HCT116 (cell line): ENCODE measurements at regions not wholly inside any gene's neighbourhood (a gene's known extent, or its start where the extent isn't known, plus 50 kb on each side); places are given as distances from the start of the nearest gene placed in this dataset.
A peak's percentile ranks its signal among the peaks of the same experiment; 100 is the strongest.

ENCODE experiments used
- ATAC-seq: fragments of 200-7000 bp; cut with Tn5 transposase; 2 replicates; pipeline ENCODE4 v1.9.1; 2020; ENCODE audit warnings: mild to moderate bottlenecking, moderate library complexity
- BruUV-seq: library from RNA; stranded (reverse); fragments of 400-500 nt; replicated peaks from 2 replicates; lab custom pipeline; 2021; lab: Mats Ljungman, UMichigan
- CTCF ChIA-PET: fragments of 300-600 bp; sonication (Branson Sonifier 250); formaldehyde crosslinking; loops from one replicate; lab custom pipeline; 2021; ENCODE audit warnings: antibody characterized with exemption; lab: Charles Lee
- POLR2A ChIA-PET: fragments of 300-600, 350-600 bp; sonication (Branson Sonifier 250); formaldehyde crosslinking; loops from one replicate; lab custom pipeline; 2021; ENCODE audit warnings: antibody characterized with exemption; lab: Charles Lee
- RAD21 ChIA-PET, 2 experiments: fragments of 300-600 bp; sonication (Branson Sonifier 250); formaldehyde crosslinking; loops; one replicate each; lab custom pipeline; 2023; ENCODE audit warnings: low total read pairs in 2 of 2; ENCODE audit not compliant: uncharacterized antibody in 2 of 2, unreplicated experiment in 2 of 2, low non-redundant PET in 1 of 2; lab: Charles Lee
- DNase-seq: peaks from one replicate; pipeline ENCODE4 v3.0.0-alpha.2; 2010; ENCODE audit warnings: low read depth, low spot score
- H2AFZ ChIP-seq: fragments of 200-600 bp; shearing (Covaris generic), sonication (generic); 2 replicates; pipeline ENCODE4 v1.6.1; 2017; ENCODE audit warnings: low read depth, mixed run types, mixed read lengths, antibody characterized with exemption, low read length; ENCODE audit not compliant: poor library complexity, severe bottlenecking
- H3K27ac ChIP-seq: 2 replicates; pipeline ENCODE4 v1.5.1; 2012; ENCODE audit warnings: low read depth, low read length
- H3K27me3 ChIP-seq: fragments of 200-600 bp; sonication (generic); 2 replicates; pipeline ENCODE4 v1.6.1; 2016; ENCODE audit warnings: mixed run types, low read length, mixed read lengths; ENCODE audit not compliant: insufficient read depth
- H3K36me3 ChIP-seq, 2 experiments: fragments of 200-500 bp in 1 of 2; fragments of 200-600 bp in 1 of 2; sonication (Bioruptor generic) in 1 of 2; sonication (generic) in 1 of 2; 2 replicates each; pipeline versions ENCODE4 v1.5.1 to v1.6.1; 2014 to 2016; ENCODE audit warnings: low read length in 2 of 2, inconsistent platforms in 1 of 2, mixed read lengths in 1 of 2, mixed run types in 1 of 2; ENCODE audit not compliant: insufficient read depth in 2 of 2, control insufficient read depth in 1 of 2
- H3K4me1 ChIP-seq, 2 experiments: fragments of 200-600 bp in 1 of 2; sonication (generic) in 1 of 2; 2 replicates each; pipeline versions ENCODE4 v1.5.1 to v1.6.1; 2012 to 2017; ENCODE audit warnings: low read length in 2 of 2, inconsistent platforms in 1 of 2, mild to moderate bottlenecking in 1 of 2, mixed read lengths in 1 of 2, mixed run types in 1 of 2, moderate library complexity in 1 of 2; ENCODE audit not compliant: insufficient read depth in 2 of 2, control insufficient read depth in 1 of 2
- H3K4me2 ChIP-seq: fragments of 200-600 bp; sonication (generic); 2 replicates; pipeline ENCODE4 v1.6.1; 2017; ENCODE audit warnings: mixed run types, low read length, mixed read lengths
- H3K4me3 ChIP-seq, 2 experiments: fragments of 200-600 bp in 1 of 2; sonication (generic) in 1 of 2; replicated peaks in 1 of 2; 2 replicates each; pipeline ENCODE4 v1.5.1; 2011 to 2016; ENCODE audit warnings: low read length in 2 of 2, control low read depth in 1 of 2, low read depth in 1 of 2, mild to moderate bottlenecking in 1 of 2, mixed read lengths in 1 of 2, mixed run types in 1 of 2
- H3K79me2 ChIP-seq: fragments of 200-600 bp; sonication (generic); 2 replicates; pipeline ENCODE4 v1.6.1; 2017; ENCODE audit warnings: mild to moderate bottlenecking, mixed run types, low read length, moderate library complexity, mixed read lengths; ENCODE audit not compliant: insufficient read depth
- H3K9ac ChIP-seq: fragments of 200-600 bp; sonication (generic); 2 replicates; pipeline ENCODE4 v1.6.1; 2016; ENCODE audit warnings: low read length, mixed read lengths
- H3K9me2 ChIP-seq: fragments of 200-600 bp; sonication (generic), shearing (Covaris generic); 2 replicates; pipeline ENCODE4 v1.6.1; 2017; ENCODE audit warnings: mixed run types, mild to moderate bottlenecking, moderate library complexity; ENCODE audit not compliant: insufficient read depth
- H3K9me3 ChIP-seq, 2 experiments: fragments of 200-500 bp in 1 of 2; fragments of 200-600 bp in 1 of 2; sonication (Bioruptor generic) in 1 of 2; sonication (generic) in 1 of 2; 2 replicates each; pipeline ENCODE4 v1.6.1; 2014 to 2017; ENCODE audit warnings: low read length in 2 of 2, mixed read lengths in 2 of 2, inconsistent platforms in 1 of 2, low read depth in 1 of 2, mild to moderate bottlenecking in 1 of 2, mixed run types in 1 of 2, moderate library complexity in 1 of 2; ENCODE audit not compliant: control insufficient read depth in 1 of 2, insufficient read depth in 1 of 2
- H4K20me1 ChIP-seq: fragments of 200-600 bp; sonication (generic), shearing (Covaris generic); 2 replicates; pipeline ENCODE4 v1.6.1; 2017; ENCODE audit warnings: mixed run types, mild to moderate bottlenecking, moderate library complexity; ENCODE audit not compliant: insufficient read depth
- CBX3 ChIP-seq: IDR thresholded peaks from 2 replicates; pipeline ENCODE4 v1.6.1; 2012; ENCODE audit warnings: low read depth
- CEBPB ChIP-seq: IDR thresholded peaks from 2 replicates; pipeline ENCODE4 v1.6.1; 2012; ENCODE audit warnings: low read depth
- EGR1 ChIP-seq: IDR thresholded peaks from 2 replicates; pipeline ENCODE4 v1.6.1; 2012; ENCODE audit warnings: low read depth
- ELF1 ChIP-seq: IDR thresholded peaks from 2 replicates; pipeline ENCODE4 v1.6.1; 2012; ENCODE audit warnings: low read depth, borderline replicate concordance
- EZH2 ChIP-seq: fragments of 200-600 bp; sonication (generic); IDR thresholded peaks from 2 replicates; pipeline ENCODE4 v1.6.1; 2017; ENCODE audit warnings: antibody characterized with exemption, mixed run types
- EZH2phosphoT487 ChIP-seq: fragments of 200-600 bp; IDR thresholded peaks from 2 replicates; pipeline ENCODE4 v1.6.1; 2018; ENCODE audit warnings: antibody characterized with exemption, borderline replicate concordance
- FOSL1 ChIP-seq: IDR thresholded peaks from 2 replicates; pipeline ENCODE4 v1.6.1; 2012; ENCODE audit warnings: low read depth
- POLR2A ChIP-seq: IDR thresholded peaks from 2 replicates; pipeline ENCODE4 v1.7.0; 2011; ENCODE audit warnings: borderline replicate concordance; ENCODE audit not compliant: insufficient read depth, insufficient read length; ENCODE audit errors: extremely low read depth
- RAD21 ChIP-seq: IDR thresholded peaks from 2 replicates; pipeline ENCODE4 v1.6.1; 2012; ENCODE audit warnings: low read depth, mild to moderate bottlenecking
- SIN3A ChIP-seq: IDR thresholded peaks from 2 replicates; pipeline ENCODE4 v1.6.1; 2012; ENCODE audit warnings: low read depth
- SP1 ChIP-seq: IDR thresholded peaks from 2 replicates; pipeline ENCODE4 v1.6.1; 2012; ENCODE audit warnings: low read depth
- SRF ChIP-seq: IDR thresholded peaks from 2 replicates; pipeline ENCODE4 v1.6.1; 2012; ENCODE audit warnings: low read depth
- TCF7L2 ChIP-seq: IDR thresholded peaks from 2 replicates; pipeline ENCODE4 v1.7.0; 2011; ENCODE audit warnings: borderline replicate concordance, inconsistent platforms; ENCODE audit not compliant: insufficient read depth, insufficient read length; ENCODE audit errors: extremely low read depth
- YY1 ChIP-seq: IDR thresholded peaks from 2 replicates; pipeline ENCODE4 v1.6.1; 2011; ENCODE audit warnings: low read length, low read depth, moderate library complexity, mild to moderate bottlenecking; ENCODE audit not compliant: insufficient replicate concordance; ENCODE audit errors: extremely low read depth
- ZFX ChIP-seq: fragments of 450-650 bp; IDR thresholded peaks from 2 replicates; pipeline ENCODE4 v1.6.1; 2017
- ZNF274 ChIP-seq: fragments of 200-500 bp; sonication (Bioruptor generic); IDR thresholded peaks from 2 replicates; pipeline ENCODE4 v1.6.1; 2014; ENCODE audit warnings: mild to moderate bottlenecking, low read depth, low read length, inconsistent platforms
- intact Hi-C: fragments of 100-400 bp; cut with micrococcal nuclease; formaldehyde crosslinking; loops from 2 replicates; pipeline ENCODE4 v1.10.0; 2022
- TF ChIP-seq, protein P1 (sequence below), 3 experiments: fragments of 200-600 bp in 1 of 3; sonication (generic) in 1 of 3; IDR thresholded peaks in 2 of 3; conservative IDR thresholded peaks in 1 of 3; 2 replicates each; pipeline ENCODE4 v1.5.1; 2012 to 2017; ENCODE audit warnings: low read depth in 2 of 3, low read length in 2 of 3, antibody characterized with exemption in 1 of 3, borderline replicate concordance in 1 of 3, control low read depth in 1 of 3, mild to moderate bottlenecking in 1 of 3, mixed read lengths in 1 of 3, mixed run types in 1 of 3, moderate library complexity in 1 of 3; ENCODE audit not compliant: insufficient read depth in 1 of 3
- TF ChIP-seq, protein P2 (sequence below): IDR thresholded peaks from 2 replicates; pipeline ENCODE4 v1.6.1; 2011; ENCODE audit warnings: mild to moderate bottlenecking, low read length, moderate library complexity; ENCODE audit not compliant: insufficient replicate concordance; ENCODE audit errors: extremely low read depth
- TF ChIP-seq, protein P3 (sequence below): IDR thresholded peaks from 2 replicates; pipeline ENCODE4 v1.6.1; 2012
- TF ChIP-seq, protein P4 (sequence below): IDR thresholded peaks from 2 replicates; pipeline ENCODE4 v1.6.1; 2012; ENCODE audit warnings: low read depth
- TF ChIP-seq, protein P5 (sequence below): IDR thresholded peaks from 2 replicates; pipeline ENCODE4 v1.6.1; 2012

DNA sequence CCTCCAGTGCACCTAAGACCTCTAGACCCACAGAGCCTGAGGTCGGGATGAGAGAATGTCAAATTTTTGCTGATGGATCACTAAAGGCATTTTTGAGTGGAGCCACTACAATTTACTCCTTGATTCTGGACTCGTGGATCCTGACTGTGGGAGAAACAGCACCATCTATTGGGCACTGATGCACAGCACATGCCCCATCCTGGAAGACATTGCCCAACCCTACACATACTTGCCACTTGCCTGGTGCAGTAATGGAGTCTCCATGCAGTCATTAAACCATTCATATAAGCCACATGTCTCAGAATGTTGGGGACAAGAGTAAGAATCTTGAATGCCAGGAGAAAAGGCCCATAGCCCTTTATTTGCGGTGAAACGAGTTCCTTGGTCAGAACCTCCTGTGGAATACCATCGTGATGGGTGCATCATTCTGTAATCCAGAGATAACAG, 103.9 kb downstream of the GGTLC2 start:
- BruUV-seq = no TSS peak
- Histone ChIP-seq H4K20me1 (no peaks in the 10 kb centered on the region), H3K9me3 (no peaks in the 10 kb centered on the region), H3K9ac (no peak overlapping the region), H3K36me3 (no peaks in the 10 kb centered on the region), H3K27ac (no peak overlapping the region), H3K79me2 (no peaks in the 10 kb centered on the region), H3K9me2 (no peaks in the 10 kb centered on the region), H3K27me3 (peaks cover 9% of the 10 kb centered on the region; the same call in 1 of the 2 replicates), H3K4me2 (no peak overlapping the region), H3K4me1 (peaks cover 0 to 4% of the 10 kb centered on the region in 2 experiments; a peak in 1 of 4 replicates), H3K4me3 (no peak overlapping the region), H2AFZ (no peak overlapping the region)
- ATAC-seq (peak; percentile 90), DNase-seq (no peak)
- POLR2A ChIA-PET = no interaction called here
- intact Hi-C loops = loop anchor here (10.0 kb wide), 1 partner anchor 284 kb away; no protein-coding TSS in a partner anchor
- CTCF ChIA-PET = interaction anchor here (0.8 kb wide), 1 partner anchor 61 kb away, joined by 4 read pairs; no protein-coding TSS in a partner anchor
- RAD21 ChIA-PET = no interaction called here
- TF ChIP-seq, protein P1, sequence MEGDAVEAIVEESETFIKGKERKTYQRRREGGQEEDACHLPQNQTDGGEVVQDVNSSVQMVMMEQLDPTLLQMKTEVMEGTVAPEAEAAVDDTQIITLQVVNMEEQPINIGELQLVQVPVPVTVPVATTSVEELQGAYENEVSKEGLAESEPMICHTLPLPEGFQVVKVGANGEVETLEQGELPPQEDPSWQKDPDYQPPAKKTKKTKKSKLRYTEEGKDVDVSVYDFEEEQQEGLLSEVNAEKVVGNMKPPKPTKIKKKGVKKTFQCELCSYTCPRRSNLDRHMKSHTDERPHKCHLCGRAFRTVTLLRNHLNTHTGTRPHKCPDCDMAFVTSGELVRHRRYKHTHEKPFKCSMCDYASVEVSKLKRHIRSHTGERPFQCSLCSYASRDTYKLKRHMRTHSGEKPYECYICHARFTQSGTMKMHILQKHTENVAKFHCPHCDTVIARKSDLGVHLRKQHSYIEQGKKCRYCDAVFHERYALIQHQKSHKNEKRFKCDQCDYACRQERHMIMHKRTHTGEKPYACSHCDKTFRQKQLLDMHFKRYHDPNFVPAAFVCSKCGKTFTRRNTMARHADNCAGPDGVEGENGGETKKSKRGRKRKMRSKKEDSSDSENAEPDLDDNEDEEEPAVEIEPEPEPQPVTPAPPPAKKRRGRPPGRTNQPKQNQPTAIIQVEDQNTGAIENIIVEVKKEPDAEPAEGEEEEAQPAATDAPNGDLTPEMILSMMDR (IDR thresholded peaks at IDR 0.05 in 2 of 3, conservative IDR thresholded peaks at IDR 0.05 in 1 of 3; ENCODE audit: borderline replicate concordance in 1 of 3, insufficient read depth in 1 of 3, low read depth in 2 of 3, low read length in 2 of 3) = peak; percentile 63 to 79 (median 78); a peak in 5 of 6 replicates
- TF ChIP-seq EZH2 (no peak), SIN3A (no peak), FOSL1 (no peak), SRF (no peak), ELF1 (no peak), CEBPB (peak; percentile 34; the same call in 1 of the 2 replicates), POLR2A (no peak), ZFX (no peak), ZNF274 (no peak), YY1 (no peak), RAD21 (peak; percentile 47), EZH2phosphoT487 (no peak), SP1 (no peak), EGR1 (no peak), CBX3 (no peak), TCF7L2 (no peak)
- TF ChIP-seq, protein P2, sequence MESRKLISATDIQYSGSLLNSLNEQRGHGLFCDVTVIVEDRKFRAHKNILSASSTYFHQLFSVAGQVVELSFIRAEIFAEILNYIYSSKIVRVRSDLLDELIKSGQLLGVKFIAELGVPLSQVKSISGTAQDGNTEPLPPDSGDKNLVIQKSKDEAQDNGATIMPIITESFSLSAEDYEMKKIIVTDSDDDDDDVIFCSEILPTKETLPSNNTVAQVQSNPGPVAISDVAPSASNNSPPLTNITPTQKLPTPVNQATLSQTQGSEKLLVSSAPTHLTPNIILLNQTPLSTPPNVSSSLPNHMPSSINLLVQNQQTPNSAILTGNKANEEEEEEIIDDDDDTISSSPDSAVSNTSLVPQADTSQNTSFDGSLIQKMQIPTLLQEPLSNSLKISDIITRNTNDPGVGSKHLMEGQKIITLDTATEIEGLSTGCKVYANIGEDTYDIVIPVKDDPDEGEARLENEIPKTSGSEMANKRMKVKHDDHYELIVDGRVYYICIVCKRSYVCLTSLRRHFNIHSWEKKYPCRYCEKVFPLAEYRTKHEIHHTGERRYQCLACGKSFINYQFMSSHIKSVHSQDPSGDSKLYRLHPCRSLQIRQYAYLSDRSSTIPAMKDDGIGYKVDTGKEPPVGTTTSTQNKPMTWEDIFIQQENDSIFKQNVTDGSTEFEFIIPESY = no peak
- TF ChIP-seq, protein P3, sequence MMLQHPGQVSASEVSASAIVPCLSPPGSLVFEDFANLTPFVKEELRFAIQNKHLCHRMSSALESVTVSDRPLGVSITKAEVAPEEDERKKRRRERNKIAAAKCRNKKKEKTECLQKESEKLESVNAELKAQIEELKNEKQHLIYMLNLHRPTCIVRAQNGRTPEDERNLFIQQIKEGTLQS = no peak
- TF ChIP-seq, protein P4, sequence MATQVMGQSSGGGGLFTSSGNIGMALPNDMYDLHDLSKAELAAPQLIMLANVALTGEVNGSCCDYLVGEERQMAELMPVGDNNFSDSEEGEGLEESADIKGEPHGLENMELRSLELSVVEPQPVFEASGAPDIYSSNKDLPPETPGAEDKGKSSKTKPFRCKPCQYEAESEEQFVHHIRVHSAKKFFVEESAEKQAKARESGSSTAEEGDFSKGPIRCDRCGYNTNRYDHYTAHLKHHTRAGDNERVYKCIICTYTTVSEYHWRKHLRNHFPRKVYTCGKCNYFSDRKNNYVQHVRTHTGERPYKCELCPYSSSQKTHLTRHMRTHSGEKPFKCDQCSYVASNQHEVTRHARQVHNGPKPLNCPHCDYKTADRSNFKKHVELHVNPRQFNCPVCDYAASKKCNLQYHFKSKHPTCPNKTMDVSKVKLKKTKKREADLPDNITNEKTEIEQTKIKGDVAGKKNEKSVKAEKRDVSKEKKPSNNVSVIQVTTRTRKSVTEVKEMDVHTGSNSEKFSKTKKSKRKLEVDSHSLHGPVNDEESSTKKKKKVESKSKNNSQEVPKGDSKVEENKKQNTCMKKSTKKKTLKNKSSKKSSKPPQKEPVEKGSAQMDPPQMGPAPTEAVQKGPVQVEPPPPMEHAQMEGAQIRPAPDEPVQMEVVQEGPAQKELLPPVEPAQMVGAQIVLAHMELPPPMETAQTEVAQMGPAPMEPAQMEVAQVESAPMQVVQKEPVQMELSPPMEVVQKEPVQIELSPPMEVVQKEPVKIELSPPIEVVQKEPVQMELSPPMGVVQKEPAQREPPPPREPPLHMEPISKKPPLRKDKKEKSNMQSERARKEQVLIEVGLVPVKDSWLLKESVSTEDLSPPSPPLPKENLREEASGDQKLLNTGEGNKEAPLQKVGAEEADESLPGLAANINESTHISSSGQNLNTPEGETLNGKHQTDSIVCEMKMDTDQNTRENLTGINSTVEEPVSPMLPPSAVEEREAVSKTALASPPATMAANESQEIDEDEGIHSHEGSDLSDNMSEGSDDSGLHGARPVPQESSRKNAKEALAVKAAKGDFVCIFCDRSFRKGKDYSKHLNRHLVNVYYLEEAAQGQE = no peak
- TF ChIP-seq, protein P5, sequence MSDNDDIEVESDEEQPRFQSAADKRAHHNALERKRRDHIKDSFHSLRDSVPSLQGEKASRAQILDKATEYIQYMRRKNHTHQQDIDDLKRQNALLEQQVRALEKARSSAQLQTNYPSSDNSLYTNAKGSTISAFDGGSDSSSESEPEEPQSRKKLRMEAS = no peak
